GM12873 (cell line): ENCODE measurements at regions not wholly inside any gene's neighbourhood (a gene's known extent, or its start where the extent isn't known, plus 50 kb on each side); places are given as distances from the start of the nearest gene placed in this dataset.

ENCODE experiments used
- CTCF ChIP-seq: IDR thresholded peaks from 2 replicates; pipeline ENCODE4 v1.5.1; 2012; ENCODE audit warnings: low read depth, mild to moderate bottlenecking, moderate library complexity, low read length, control low read depth; ENCODE audit not compliant: insufficient read depth; ENCODE audit errors: missing control alignments

GRCh38 chr6:85747093-85747492 is 104.4 kb upstream of the SYNCRIP start:
- no peak for TF ChIP-seq CTCF

GRCh38 chr6:85744433-85744970 is 101.8 kb upstream of the SYNCRIP start:
- no peak for TF ChIP-seq CTCF

GRCh38 chr6:85726206-85726605 is 83.5 kb upstream of the SYNCRIP start:
- TF ChIP-seq CTCF, result no peak

- TF ChIP-seq CTCF, result no peak
Observed at GRCh38 chr6:85715797-85716196, 73.1 kb upstream of the SYNCRIP start.

GRCh38 chr6:85714893-85715530 is 72.3 kb upstream of the SYNCRIP start:
- no peak for TF ChIP-seq CTCF

GRCh38 chr6:85712346-85712745 is 69.7 kb upstream of the SYNCRIP start:
- no peak for TF ChIP-seq CTCF

- TF ChIP-seq CTCF, result no peak
Observed at GRCh38 chr6:85706272-85706671, 63.6 kb upstream of the SYNCRIP start.
